Parathyroid adenoma (tissue), 2 donors: ENCODE measurements at regions not wholly inside any gene's neighbourhood (a gene's known extent, or its start where the extent isn't known, plus 50 kb on each side); places are given as distances from the start of the nearest gene placed in this dataset.

ENCODE experiments used
- H2AFZ ChIP-seq: fragments of 300-600 bp; sonication (generic); one replicate; pipeline ENCODE4 v1.7.0; 2017; ENCODE audit warnings: antibody characterized with exemption, mild to moderate bottlenecking
- H3K27ac ChIP-seq: fragments of 300-600 bp; sonication (generic); one replicate; pipeline ENCODE4 v1.7.0; 2017
- H3K27me3 ChIP-seq: fragments of 300-600 bp; sonication (generic); one replicate; pipeline ENCODE4 v1.7.0; 2017; ENCODE audit warnings: low read length; ENCODE audit not compliant: control insufficient read depth, insufficient read depth
- H3K36me3 ChIP-seq: fragments of 300-600 bp; sonication (generic); one replicate; pipeline ENCODE4 v1.7.0; 2017; ENCODE audit warnings: low read length; ENCODE audit not compliant: control insufficient read depth, insufficient read depth
- H3K4me1 ChIP-seq: fragments of 300-600 bp; sonication (generic); one replicate; pipeline ENCODE4 v1.7.0; 2017; ENCODE audit warnings: control low read depth
- H3K4me2 ChIP-seq: fragments of 300-600 bp; sonication (generic); one replicate; pipeline ENCODE4 v1.7.0; 2017; ENCODE audit warnings: low read length
- H3K4me3 ChIP-seq: fragments of 300-600 bp; sonication (generic); one replicate; pipeline ENCODE4 v1.7.0; 2017; ENCODE audit warnings: low read depth, low read length
- H3K79me2 ChIP-seq: fragments of 300-600 bp; sonication (generic); one replicate; pipeline ENCODE4 v1.7.0; 2017; ENCODE audit warnings: control low read depth
- H3K9ac ChIP-seq: fragments of 300-600 bp; sonication (generic); one replicate; pipeline ENCODE4 v1.7.0; 2017; ENCODE audit warnings: mild to moderate bottlenecking
- H3K9me3 ChIP-seq: fragments of 300-600 bp; sonication (generic); one replicate; pipeline ENCODE4 v1.7.0; 2017; ENCODE audit warnings: low read length; ENCODE audit not compliant: control insufficient read depth
- TF ChIP-seq, protein P1 (sequence below): fragments of 300-600 bp; sonication (generic); IDR thresholded peaks from one replicate; pipeline ENCODE4 v1.7.0; 2017; ENCODE audit warnings: antibody characterized with exemption, mild to moderate bottlenecking
- donor health status: primary hyperparathyroidism.

DNA sequence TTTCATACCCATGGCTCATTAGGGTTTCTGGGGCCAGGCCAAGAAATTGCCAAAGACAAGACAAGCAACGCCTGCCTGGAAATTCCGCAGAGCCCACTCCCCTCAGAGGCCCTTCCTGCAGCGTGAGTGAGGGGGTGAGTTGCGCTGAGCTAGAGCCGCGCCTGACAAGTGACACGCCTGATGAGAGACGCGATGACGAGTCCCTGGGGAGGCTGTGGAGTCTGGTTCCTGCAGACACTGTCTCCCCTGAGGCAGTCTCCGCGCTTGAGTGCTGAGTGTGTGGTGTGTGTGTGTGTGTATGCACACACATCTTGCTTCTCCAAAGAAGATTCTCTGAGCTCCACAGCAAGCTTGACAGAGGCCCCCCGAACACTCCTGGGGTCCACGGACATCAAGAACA, 269.8 kb downstream of the BCOR start:
- H3K36me3 ChIP-seq, result no peaks in the 10 kb centered on the region
- H2AFZ ChIP-seq, result no peak overlapping the region
- H3K27me3 ChIP-seq, result no peaks in the 10 kb centered on the region
- no peaks in the 10 kb centered on the region for H3K4me1 ChIP-seq
- no peaks in the 10 kb centered on the region for H3K9me3 ChIP-seq
- no peak overlapping the region for H3K4me3 ChIP-seq
- H3K79me2 ChIP-seq, result no peaks in the 10 kb centered on the region
- H3K4me2 ChIP-seq, result no peak overlapping the region
- H3K9ac ChIP-seq, result no peak overlapping the region
- TF ChIP-seq, protein P1, sequence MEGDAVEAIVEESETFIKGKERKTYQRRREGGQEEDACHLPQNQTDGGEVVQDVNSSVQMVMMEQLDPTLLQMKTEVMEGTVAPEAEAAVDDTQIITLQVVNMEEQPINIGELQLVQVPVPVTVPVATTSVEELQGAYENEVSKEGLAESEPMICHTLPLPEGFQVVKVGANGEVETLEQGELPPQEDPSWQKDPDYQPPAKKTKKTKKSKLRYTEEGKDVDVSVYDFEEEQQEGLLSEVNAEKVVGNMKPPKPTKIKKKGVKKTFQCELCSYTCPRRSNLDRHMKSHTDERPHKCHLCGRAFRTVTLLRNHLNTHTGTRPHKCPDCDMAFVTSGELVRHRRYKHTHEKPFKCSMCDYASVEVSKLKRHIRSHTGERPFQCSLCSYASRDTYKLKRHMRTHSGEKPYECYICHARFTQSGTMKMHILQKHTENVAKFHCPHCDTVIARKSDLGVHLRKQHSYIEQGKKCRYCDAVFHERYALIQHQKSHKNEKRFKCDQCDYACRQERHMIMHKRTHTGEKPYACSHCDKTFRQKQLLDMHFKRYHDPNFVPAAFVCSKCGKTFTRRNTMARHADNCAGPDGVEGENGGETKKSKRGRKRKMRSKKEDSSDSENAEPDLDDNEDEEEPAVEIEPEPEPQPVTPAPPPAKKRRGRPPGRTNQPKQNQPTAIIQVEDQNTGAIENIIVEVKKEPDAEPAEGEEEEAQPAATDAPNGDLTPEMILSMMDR, result no peak
- H3K27ac ChIP-seq, result no peak overlapping the region

DNA sequence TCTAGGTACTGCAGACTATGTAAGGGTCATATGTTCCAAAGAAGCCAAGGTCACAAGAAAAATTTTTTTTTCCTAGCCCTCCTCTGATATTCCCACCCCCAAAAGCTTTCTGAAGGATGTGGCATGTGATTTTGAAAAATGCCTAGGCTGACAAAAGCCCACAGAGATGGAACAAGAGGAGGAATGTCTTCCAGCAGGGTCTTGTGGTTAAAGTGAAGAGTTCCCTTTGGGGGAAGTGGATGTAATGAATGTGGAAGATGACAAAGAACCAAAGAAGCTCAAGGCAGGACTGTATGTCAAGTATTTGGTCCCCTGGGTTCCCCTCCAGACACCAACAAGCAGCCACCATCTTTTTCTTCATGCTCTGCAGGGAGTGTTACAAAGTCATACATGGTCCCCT, 268.8 kb downstream of the BCOR start:
- Histone ChIP-seq H3K4me3 (no peak overlapping the region), H2AFZ (no peak overlapping the region), H3K4me1 (no peaks in the 10 kb centered on the region), H3K36me3 (no peaks in the 10 kb centered on the region), H3K27ac (no peak overlapping the region), H3K9me3 (no peaks in the 10 kb centered on the region), H3K27me3 (no peaks in the 10 kb centered on the region), H3K4me2 (no peak overlapping the region), H3K9ac (no peak overlapping the region), H3K79me2 (no peaks in the 10 kb centered on the region)
- TF ChIP-seq, protein P1, result no peak

DNA sequence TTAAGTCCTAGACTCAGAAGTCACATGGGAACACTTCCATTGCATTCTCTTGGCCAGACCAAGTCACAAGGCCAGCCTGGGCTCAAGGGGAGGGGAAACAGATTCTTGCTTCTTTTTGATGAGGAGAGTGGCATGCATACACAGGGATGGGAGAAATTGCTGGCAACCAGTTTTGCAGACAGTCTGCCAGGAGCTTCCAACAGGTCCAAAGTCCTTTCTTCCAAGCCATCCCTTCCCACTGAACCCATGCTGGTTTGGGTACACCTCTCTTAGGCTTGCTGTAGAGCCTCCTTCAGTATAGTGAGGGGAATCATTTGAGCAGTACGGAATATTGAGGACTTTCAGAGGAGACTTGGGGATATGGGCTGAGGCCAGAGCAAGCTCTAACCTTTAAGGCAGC, 267.8 kb downstream of the BCOR start:
- H3K9ac ChIP-seq, result no peak overlapping the region
- no peak overlapping the region for H3K4me3 ChIP-seq
- H3K36me3 ChIP-seq, result no peaks in the 10 kb centered on the region
- no peaks in the 10 kb centered on the region for H3K27me3 ChIP-seq
- no peak overlapping the region for H2AFZ ChIP-seq
- H3K9me3 ChIP-seq, result no peaks in the 10 kb centered on the region
- H3K27ac ChIP-seq, result no peak overlapping the region
- no peaks in the 10 kb centered on the region for H3K4me1 ChIP-seq
- no peaks in the 10 kb centered on the region for H3K79me2 ChIP-seq
- TF ChIP-seq, protein P1, result no peak
- H3K4me2 ChIP-seq, result no peak overlapping the region

DNA sequence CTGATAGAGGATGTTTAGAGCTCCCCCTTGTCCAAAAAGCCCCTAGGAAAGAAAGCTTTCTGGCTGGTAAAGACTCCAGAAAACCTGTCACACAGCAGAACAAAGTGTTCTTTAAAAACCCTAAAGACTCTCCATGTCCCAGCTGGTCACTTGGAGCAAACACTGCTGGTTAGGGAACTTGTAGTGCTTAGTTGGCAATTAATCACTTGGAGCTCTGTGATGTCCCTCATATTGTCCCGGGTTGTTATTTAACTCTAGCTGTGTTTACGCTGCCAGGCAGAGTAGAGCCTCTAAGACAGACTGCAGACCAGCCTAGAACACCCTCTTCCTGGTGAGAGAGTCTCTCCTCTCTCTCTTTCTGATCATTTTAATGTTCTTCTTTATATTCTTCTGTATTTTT, 267.3 kb downstream of the BCOR start:
- Histone ChIP-seq H3K9ac (no peak overlapping the region), H3K4me3 (no peak overlapping the region), H3K4me2 (no peak overlapping the region), H3K9me3 (no peaks in the 10 kb centered on the region), H3K27ac (no peak overlapping the region), H3K79me2 (no peaks in the 10 kb centered on the region), H3K36me3 (no peaks in the 10 kb centered on the region), H3K27me3 (no peaks in the 10 kb centered on the region), H3K4me1 (no peaks in the 10 kb centered on the region), H2AFZ (no peak overlapping the region)
- TF ChIP-seq, protein P1, result no peak

DNA sequence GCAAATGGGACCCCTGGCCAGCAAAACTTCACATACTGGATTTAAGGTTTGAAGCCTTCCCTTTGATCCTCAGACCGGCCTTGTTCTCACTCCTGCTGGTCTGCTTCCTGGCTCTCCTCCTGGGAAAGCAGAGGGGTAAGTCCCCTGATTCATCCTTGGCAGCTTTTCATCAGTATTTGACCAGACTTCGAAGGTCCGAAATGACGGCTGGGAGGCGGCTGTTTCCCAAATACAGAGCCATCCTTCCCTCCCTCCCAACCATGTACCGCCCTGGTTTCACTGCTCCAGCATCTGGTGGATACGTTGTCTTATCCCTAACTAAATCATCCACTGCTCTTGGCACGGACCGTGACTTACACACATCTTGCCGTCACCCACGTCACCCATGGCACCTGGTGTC, 265.5 kb downstream of the BCOR start:
- Histone ChIP-seq H3K79me2 (no peaks in the 10 kb centered on the region), H3K4me3 (no peak overlapping the region), H3K36me3 (no peaks in the 10 kb centered on the region)

More for the DNA sequence above, 265.5 kb downstream of the BCOR start:
- Histone ChIP-seq H3K27me3 (no peaks in the 10 kb centered on the region), H3K9ac (no peak overlapping the region), H3K4me2 (no peak overlapping the region), H2AFZ (no peak overlapping the region), H3K4me1 (no peaks in the 10 kb centered on the region), H3K27ac (no peak overlapping the region), H3K9me3 (no peaks in the 10 kb centered on the region)
- TF ChIP-seq, protein P1, result no peak
